K562 (cell line): ENCODE measurements at regions not wholly inside any gene's neighbourhood (a gene's known extent, or its start where the extent isn't known, plus 50 kb on each side); places are given as distances from the start of the nearest gene placed in this dataset.

ENCODE experiments used
- ATAC-seq: fragments of 200-7000 bp; cut with Tn5 transposase; 3 replicates; pipeline ENCODE4 v1.9.1; 2020; ENCODE audit warnings: moderate library complexity
- BruUV-seq: library from RNA; stranded (reverse); fragments of 400-500 nt; replicated peaks from 2 replicates; lab custom pipeline; 2021; lab: Mats Ljungman, UMichigan
- CTCF ChIA-PET: fragments of 300-600 bp; formaldehyde crosslinking; extraction: SDS; loops from one replicate; lab custom pipeline; 2021; ENCODE audit warnings: low intra/inter-chr PET ratio; lab: Yijun Ruan, JAX
- POLR2A ChIA-PET: fragments of 300-600, 350-650 bp; sonication (Branson Sonifier 250); formaldehyde crosslinking; extraction: SDS; loops from one replicate; lab custom pipeline; 2021; ENCODE audit warnings: antibody characterized with exemption, inconsistent platforms; lab: Yijun Ruan, JAX
- DNase-seq, 4 experiments: peaks; one replicate each; pipeline versions ENCODE4 v3.0.0 to v3.0.0-alpha.2; 2011 to 2018; ENCODE audit warnings: low spot score in 3 of 4, mixed read lengths in 3 of 4; ENCODE audit errors: extremely low read depth in 1 of 4
- FAIRE-seq: peaks from 2 replicates; lab custom pipeline; 2011; peaks lifted over from hg19 to GRCh38; lab: Jason Lieb, UNC
- H2AFZ ChIP-seq: 2 replicates; pipeline ENCODE4 v1.6.0; 2011; ENCODE audit warnings: low read depth, low read length, control low read depth, inconsistent platforms
- H3K27ac ChIP-seq: fragments of 200-600 bp; 3 replicates; pipeline ENCODE4 v1.8.0; 2011; ENCODE audit warnings: low read depth, mild to moderate bottlenecking, control low read depth, inconsistent platforms, low read length, moderate library complexity, mixed read lengths; ENCODE audit errors: extremely low read depth
- H3K27me3 ChIP-seq, 2 experiments: fragments of 300-600 bp in 1 of 2; 2 replicates in 1 of 2; 3 replicates in 1 of 2; pipeline versions ENCODE4 v1.6.0 to v1.8.0; 2011; ENCODE audit warnings: inconsistent platforms in 2 of 2, low read length in 2 of 2, mild to moderate bottlenecking in 1 of 2, mixed read lengths in 1 of 2, moderate library complexity in 1 of 2; ENCODE audit not compliant: control insufficient read depth in 2 of 2, insufficient read depth in 2 of 2
- H3K36me3 ChIP-seq: fragments of 300-600 bp; 3 replicates; pipeline ENCODE4 v1.8.0; 2011; ENCODE audit warnings: mild to moderate bottlenecking, low read length, inconsistent platforms; ENCODE audit not compliant: control insufficient read depth, insufficient read depth
- H3K4me1 ChIP-seq, 2 experiments: fragments of 200-600 bp in 1 of 2; replicated peaks in 1 of 2; 2 replicates in 1 of 2; 3 replicates in 1 of 2; pipeline versions ENCODE4 v1.5.1 to v1.8.0; 2011; ENCODE audit warnings: inconsistent platforms in 2 of 2, low read length in 2 of 2, mild to moderate bottlenecking in 1 of 2, mixed read lengths in 1 of 2, moderate library complexity in 1 of 2; ENCODE audit not compliant: control insufficient read depth in 2 of 2, insufficient read depth in 2 of 2
- H3K4me2 ChIP-seq: 2 replicates; pipeline ENCODE4 v1.6.1; 2011; ENCODE audit warnings: low read length, control low read depth, inconsistent platforms, mixed read lengths; ENCODE audit not compliant: insufficient read depth
- H3K4me3 ChIP-seq: fragments of 200-600 bp; sonication (generic), shearing (Covaris generic); 2 replicates; pipeline ENCODE4 v1.5.1; 2016; ENCODE audit warnings: control low read depth, inconsistent platforms
- H3K79me2 ChIP-seq: fragments of 200-600 bp; 3 replicates; pipeline ENCODE4 v1.8.0; 2011; ENCODE audit warnings: low read length, inconsistent platforms; ENCODE audit not compliant: control insufficient read depth, insufficient read depth
- H3K9ac ChIP-seq, 2 experiments: 2 replicates each; pipeline versions ENCODE4 v1.6.0 to v1.6.1; 2011; ENCODE audit warnings: low read depth in 2 of 2, low read length in 2 of 2, control low read depth in 1 of 2, inconsistent platforms in 1 of 2, mild to moderate bottlenecking in 1 of 2, mixed read lengths in 1 of 2; ENCODE audit not compliant: insufficient read depth in 1 of 2
- H3K9me1 ChIP-seq: one replicate; pipeline ENCODE4 v1.6.0; 2011; ENCODE audit warnings: inconsistent platforms, mild to moderate bottlenecking, low read length, moderate library complexity; ENCODE audit not compliant: control insufficient read depth, insufficient read depth
- H3K9me3 ChIP-seq: replicated peaks from 2 replicates; pipeline ENCODE4 v1.5.1; 2011; ENCODE audit warnings: low read depth, low read length, inconsistent platforms; ENCODE audit not compliant: control insufficient read depth, insufficient read depth
- H4K20me1 ChIP-seq: replicated peaks from 2 replicates; pipeline ENCODE4 v1.6.1; 2011; ENCODE audit warnings: low read length, inconsistent platforms, mixed read lengths; ENCODE audit not compliant: control insufficient read depth, insufficient read depth
- CSDE1 ChIP-seq, 2 experiments: fragments of 450-650 bp; IDR thresholded peaks; 2 replicates each; pipeline ENCODE4 v1.6.1; 2016; ENCODE audit warnings: mild to moderate bottlenecking in 1 of 2
- FOSL1 ChIP-seq: fragments of 200-800 bp; sonication (Bioruptor generic); conservative IDR thresholded peaks from 2 replicates; pipeline ENCODE4 v1.6.1; 2016; ENCODE audit warnings: missing genetic modification characterization, missing compliant biosample characterization
- FOXJ3 ChIP-seq: sonication (generic); formaldehyde crosslinking; IDR thresholded peaks from 2 replicates; pipeline ENCODE4 v1.4.0; 2020; ENCODE audit warnings: mild to moderate bottlenecking, missing genetic modification reagents
- FOXP4 ChIP-seq: sonication (generic); formaldehyde crosslinking; IDR thresholded peaks from 2 replicates; pipeline ENCODE4 v1.8.0; 2022; ENCODE audit warnings: mild to moderate bottlenecking, missing genetic modification reagents, borderline replicate concordance
- MBD2 ChIP-seq: sonication (generic); IDR thresholded peaks from 2 replicates; pipeline ENCODE4 v1.6.1; 2016; ENCODE audit warnings: low read depth, borderline replicate concordance
- MEF2D ChIP-seq: conservative IDR thresholded peaks from 2 replicates; pipeline ENCODE4 v1.6.1; 2016; ENCODE audit warnings: low read depth, missing genetic modification characterization, missing compliant biosample characterization
- MEIS2 ChIP-seq: fragments of 450-650 bp; IDR thresholded peaks from 2 replicates; pipeline ENCODE4 v1.6.1; 2014; ENCODE audit warnings: mild to moderate bottlenecking; ENCODE audit not compliant: partially characterized antibody
- ZC3H4 ChIP-seq: sonication (generic); formaldehyde crosslinking; IDR thresholded peaks from 2 replicates; pipeline ENCODE4 v1.9.0; 2021; ENCODE audit warnings: missing genetic modification reagents, borderline replicate concordance
- ZNF165 ChIP-seq: fragments of 250-450 bp; sonication (Bioruptor Pico); IDR thresholded peaks from 2 replicates; pipeline ENCODE4 v1.4.0; 2020; ENCODE audit warnings: borderline replicate concordance
- ZNF354B ChIP-seq: fragments of 250-450 bp; sonication (Bioruptor Pico); IDR thresholded peaks from 2 replicates; pipeline ENCODE4 v1.4.0; 2020
- ZNF445 ChIP-seq: fragments of 250-450 bp; sonication (Bioruptor Pico); IDR thresholded peaks from 2 replicates; pipeline ENCODE4 v1.4.0; 2020; ENCODE audit warnings: low read depth, mild to moderate bottlenecking, moderate library complexity
- ZNF586 ChIP-seq: fragments of 450-650 bp; formaldehyde crosslinking; conservative IDR thresholded peaks from 2 replicates; pipeline ENCODE4 v1.4.0; 2020; ENCODE audit warnings: mild to moderate bottlenecking, moderate library complexity
- ZNF76 ChIP-seq: fragments of 250-450 bp; sonication (Bioruptor Pico); IDR thresholded peaks from 2 replicates; pipeline ENCODE4 v1.4.0; 2020; ENCODE audit warnings: mild to moderate bottlenecking, moderate library complexity, borderline replicate concordance
- WGBS: fragments of 100-300 bp; shearing (Covaris generic); methylation state at CpG from one replicate; pipeline ENCODE4 v1.1.6; 2016; ENCODE audit warnings: low coverage, mixed read lengths; ENCODE audit not compliant: insufficient coverage; ENCODE audit errors: missing lambda C conversion rate; 5-methylcytosine and 5-hydroxymethylcytosine counted together
- in situ Hi-C: fragments of 300-500 bp; cut with MboI; formaldehyde crosslinking; loops from 4 replicates; pipeline ENCODE4 v1.15.0; 2018; ENCODE audit warnings: inconsistent platforms, mixed read lengths
- intact Hi-C: fragments of 100-400 bp; cut with micrococcal nuclease; formaldehyde crosslinking; loops from 2 replicates; pipeline ENCODE4 v1.14.2; 2022

- no peak for TF ChIP-seq MEF2D
- no peak for TF ChIP-seq ZNF586 (CRISPR knock-in tag)
- TF ChIP-seq ZNF354B (CRISPR knock-in tag) = no peak
- TF ChIP-seq ZNF445 = no peak
- no peak for TF ChIP-seq CSDE1 (IDR thresholded peaks at IDR 0.05)
- TF ChIP-seq FOXP4 (CRISPR knock-in tag) = no peak
- no peak for TF ChIP-seq ZNF165 (CRISPR knock-in tag)
- no peak for TF ChIP-seq ZC3H4 (CRISPR knock-in tag)
- TF ChIP-seq FOXJ3 (CRISPR knock-in tag) = no peak
- no peak for TF ChIP-seq MEIS2
- no peak for TF ChIP-seq MBD2
- no peak for TF ChIP-seq ZNF76 (CRISPR knock-in tag)
- no peak for TF ChIP-seq FOSL1 (tag)
- intact Hi-C loops (no loop called here), in situ Hi-C loops (no loop called here)
- no peaks in the 10 kb centered on the region for H3K9me1 ChIP-seq
- DNase-seq (no peak), ATAC-seq (no peak), FAIRE-seq (no peak)
- no peak overlapping the region for H3K27ac ChIP-seq
- no peak overlapping the region for H2AFZ ChIP-seq
- POLR2A ChIA-PET = no interaction called here
- no peaks in the 10 kb centered on the region for H4K20me1 ChIP-seq
- no TSS peak for BruUV-seq
- no peaks in the 10 kb centered on the region for H3K4me1 ChIP-seq
- H3K4me3 ChIP-seq = no peak overlapping the region
- H3K79me2 ChIP-seq = no peaks in the 10 kb centered on the region
- H3K27me3 ChIP-seq = no peaks in the 10 kb centered on the region
- no peak overlapping the region for H3K4me2 ChIP-seq
- no peaks in the 10 kb centered on the region for H3K9me3 ChIP-seq
- WGBS = 0% methylated on average over 3 of the region's 3 CpGs
- H3K9ac ChIP-seq = no peak overlapping the region
- no peaks in the 10 kb centered on the region for H3K36me3 ChIP-seq
- CTCF ChIA-PET = no interaction called here
Measured at GRCh38 chr10:114723991-114724715, 66.1 kb upstream of the ABLIM1 start.
